Astrocyte (in vitro differentiated cells and primary cell): ENCODE measurements at regions not wholly inside any gene's neighbourhood (a gene's known extent, or its start where the extent isn't known, plus 50 kb on each side); places are given as distances from the start of the nearest gene placed in this dataset.

Experiments used
- EZH2 ChIP-seq: IDR thresholded peaks from 2 replicates; pipeline ENCODE4 v1.6.1; 2012; ENCODE audit warnings: mild to moderate bottlenecking, low read length, inconsistent platforms; ENCODE audit not compliant: insufficient read depth
- TF ChIP-seq, protein P1 (sequence below): IDR thresholded peaks from 2 replicates; pipeline ENCODE4 v1.5.1; 2011; ENCODE audit warnings: low read depth, mild to moderate bottlenecking, inconsistent platforms, low read length, moderate library complexity; ENCODE audit not compliant: insufficient read depth

DNA sequence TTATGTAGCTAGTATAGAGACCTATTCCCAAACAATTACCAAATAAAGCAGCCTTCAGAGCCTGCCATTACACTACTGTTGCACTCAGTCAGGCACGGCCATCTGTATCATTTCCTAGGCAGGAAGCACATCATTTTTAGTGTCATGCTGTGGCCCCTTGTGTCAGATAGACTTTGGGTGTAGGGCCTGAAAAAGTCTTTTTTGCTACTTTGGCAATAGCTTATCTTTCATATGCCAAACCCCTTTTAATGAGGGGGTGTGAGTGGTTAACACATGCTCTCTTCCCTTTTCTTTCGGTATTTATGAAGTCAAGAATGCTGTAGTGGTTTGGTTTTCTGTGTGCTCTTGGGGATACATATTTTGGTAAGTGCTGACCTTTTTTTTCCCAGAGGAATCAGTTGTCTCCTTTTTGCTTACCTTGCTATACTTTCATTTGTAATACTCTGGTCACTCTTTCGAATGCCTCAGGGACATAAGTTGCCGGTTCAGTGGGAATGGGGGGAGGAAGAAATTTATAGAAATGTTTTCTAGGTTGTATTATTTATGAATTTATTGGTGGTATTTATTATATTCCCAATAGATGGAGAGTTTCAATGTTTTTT lies 209.8 kb downstream of the CSNK1G3 start:
- TF ChIP-seq, protein P1, sequence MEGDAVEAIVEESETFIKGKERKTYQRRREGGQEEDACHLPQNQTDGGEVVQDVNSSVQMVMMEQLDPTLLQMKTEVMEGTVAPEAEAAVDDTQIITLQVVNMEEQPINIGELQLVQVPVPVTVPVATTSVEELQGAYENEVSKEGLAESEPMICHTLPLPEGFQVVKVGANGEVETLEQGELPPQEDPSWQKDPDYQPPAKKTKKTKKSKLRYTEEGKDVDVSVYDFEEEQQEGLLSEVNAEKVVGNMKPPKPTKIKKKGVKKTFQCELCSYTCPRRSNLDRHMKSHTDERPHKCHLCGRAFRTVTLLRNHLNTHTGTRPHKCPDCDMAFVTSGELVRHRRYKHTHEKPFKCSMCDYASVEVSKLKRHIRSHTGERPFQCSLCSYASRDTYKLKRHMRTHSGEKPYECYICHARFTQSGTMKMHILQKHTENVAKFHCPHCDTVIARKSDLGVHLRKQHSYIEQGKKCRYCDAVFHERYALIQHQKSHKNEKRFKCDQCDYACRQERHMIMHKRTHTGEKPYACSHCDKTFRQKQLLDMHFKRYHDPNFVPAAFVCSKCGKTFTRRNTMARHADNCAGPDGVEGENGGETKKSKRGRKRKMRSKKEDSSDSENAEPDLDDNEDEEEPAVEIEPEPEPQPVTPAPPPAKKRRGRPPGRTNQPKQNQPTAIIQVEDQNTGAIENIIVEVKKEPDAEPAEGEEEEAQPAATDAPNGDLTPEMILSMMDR = no peak
- no peak for TF ChIP-seq EZH2
